Breast epithelium (tissue), 4 donors: ENCODE measurements at regions not wholly inside any gene's neighbourhood (a gene's known extent, or its start where the extent isn't known, plus 50 kb on each side); places are given as distances from the start of the nearest gene placed in this dataset.

Experiments
- DNase-seq, 2 donors: peaks; one replicate each; pipeline ENCODE4 v3.0.0-alpha.2; 2019; ENCODE audit warnings: low spot score in 2 of 2
- H3K27ac ChIP-seq, 2 donors: fragments of 200-600 bp; sonication (generic) in 1 of 2; one replicate each; pipeline ENCODE4 v1.5.1; 2016 to 2019; ENCODE audit warnings: mild to moderate bottlenecking in 1 of 2
- H3K27me3 ChIP-seq, 2 donors: fragments of 200-600 bp; sonication (generic) in 1 of 2; one replicate each; pipeline versions ENCODE4 v1.5.1 to v1.6.0; 2017 to 2019; ENCODE audit warnings: control low read depth in 1 of 2, mild to moderate bottlenecking in 1 of 2
- H3K36me3 ChIP-seq: fragments of 200-600 bp; one replicate; pipeline ENCODE4 v1.5.1; 2019
- H3K4me1 ChIP-seq, 2 donors: fragments of 200-600 bp; sonication (generic); one replicate each; pipeline ENCODE4 v1.5.1; 2016 to 2019; ENCODE audit warnings: control low read depth in 1 of 2
- H3K4me3 ChIP-seq, 3 donors: fragments of 200-600 bp; sonication (generic); 1 replicate in 2 of 3; 2 replicates in 1 of 3; pipeline ENCODE4 v1.5.1; 2016 to 2019; ENCODE audit warnings: mild to moderate bottlenecking in 3 of 3, moderate library complexity in 2 of 3
- H3K9me3 ChIP-seq, 2 donors: fragments of 200-600 bp; sonication (generic) in 1 of 2; one replicate each; pipeline ENCODE4 v1.5.1; 2016 to 2019; ENCODE audit warnings: control low read depth in 1 of 2
- CTCF ChIP-seq, 3 donors: fragments of 450-650 bp; IDR thresholded peaks; one replicate each; pipeline ENCODE4 v1.5.1; 2016 to 2017; ENCODE audit warnings: antibody characterized with exemption in 3 of 3, mild to moderate bottlenecking in 3 of 3, moderate library complexity in 3 of 3
- POLR2A ChIP-seq: fragments of 450-650 bp; IDR thresholded peaks from one replicate; pipeline ENCODE4 v1.6.1; 2016; ENCODE audit warnings: antibody characterized with exemption, mild to moderate bottlenecking, moderate library complexity
- POLR2AphosphoS5 ChIP-seq, 3 donors: sonication (generic); formaldehyde crosslinking; IDR thresholded peaks; one replicate each; pipeline ENCODE4 v1.6.1; 2017; ENCODE audit warnings: antibody characterized with exemption in 3 of 3
- intact Hi-C: fragments of 100-400 bp; cut with DNase I; formaldehyde crosslinking; loops from one replicate; pipeline ENCODE4 v1.15.1; 2023; ENCODE audit warnings: low total_unique reads

- intact Hi-C loops, result no loop called here
- DNase-seq, result no peak
- Histone ChIP-seq H3K27me3 (peaks cover 0 to 10% of the 10 kb centered on the region in 2 donors), H3K9me3 (no peaks in the 10 kb centered on the region), H3K27ac (no peak overlapping the region), H3K36me3 (no peaks in the 10 kb centered on the region), H3K4me1 (no peaks in the 10 kb centered on the region), H3K4me3 (no peak overlapping the region)
- TF ChIP-seq POLR2AphosphoS5 (IDR thresholded peaks at IDR 0.05), result no peak
- TF ChIP-seq POLR2A, result no peak
- TF ChIP-seq CTCF (IDR thresholded peaks at IDR 0.05), result no peak
Observed at GRCh38 chrX:81414630-81415029, 212.7 kb downstream of the SH3BGRL start.
